Bronchial epithelial cell (primary cell): ENCODE measurements at regions not wholly inside any gene's neighbourhood (a gene's known extent, or its start where the extent isn't known, plus 50 kb on each side); places are given as distances from the start of the nearest gene placed in this dataset.

Experiments
- DNase-seq: peaks from one replicate; pipeline ENCODE4 v3.0.0-alpha.2; 2010; ENCODE audit warnings: low read depth
- FAIRE-seq: peaks from 2 replicates; lab custom pipeline; 2011; peaks lifted over from hg19 to GRCh38; lab: Jason Lieb, UNC
- H3K27me3 ChIP-seq: 2 replicates; pipeline ENCODE4 v1.5.1; 2011; ENCODE audit warnings: low read length; ENCODE audit not compliant: control insufficient read depth, insufficient read depth
- H3K36me3 ChIP-seq: 2 replicates; pipeline ENCODE4 v1.5.1; 2011; ENCODE audit warnings: low read length; ENCODE audit not compliant: control insufficient read depth, insufficient read depth
- H3K4me3 ChIP-seq: 2 replicates; pipeline ENCODE4 v1.5.1; 2011; ENCODE audit warnings: mild to moderate bottlenecking, low read depth, low read length, control low read depth
- CTCF ChIP-seq: IDR thresholded peaks from 2 replicates; pipeline ENCODE4 v1.5.1; 2011; ENCODE audit warnings: mild to moderate bottlenecking, moderate library complexity, low read length, control low read depth, inconsistent platforms; ENCODE audit not compliant: insufficient read depth, severe bottlenecking

- no peak for DNase-seq
- H3K4me3 ChIP-seq = no peak overlapping the region
- no peaks in the 10 kb centered on the region for H3K36me3 ChIP-seq
- FAIRE-seq = peak; percentile 77
- H3K27me3 ChIP-seq = no peaks in the 10 kb centered on the region
- no peak for TF ChIP-seq CTCF
These were observed 239.0 kb downstream of the INHBA start for GRCh38 chr7:41463770-41464470.

DNA sequence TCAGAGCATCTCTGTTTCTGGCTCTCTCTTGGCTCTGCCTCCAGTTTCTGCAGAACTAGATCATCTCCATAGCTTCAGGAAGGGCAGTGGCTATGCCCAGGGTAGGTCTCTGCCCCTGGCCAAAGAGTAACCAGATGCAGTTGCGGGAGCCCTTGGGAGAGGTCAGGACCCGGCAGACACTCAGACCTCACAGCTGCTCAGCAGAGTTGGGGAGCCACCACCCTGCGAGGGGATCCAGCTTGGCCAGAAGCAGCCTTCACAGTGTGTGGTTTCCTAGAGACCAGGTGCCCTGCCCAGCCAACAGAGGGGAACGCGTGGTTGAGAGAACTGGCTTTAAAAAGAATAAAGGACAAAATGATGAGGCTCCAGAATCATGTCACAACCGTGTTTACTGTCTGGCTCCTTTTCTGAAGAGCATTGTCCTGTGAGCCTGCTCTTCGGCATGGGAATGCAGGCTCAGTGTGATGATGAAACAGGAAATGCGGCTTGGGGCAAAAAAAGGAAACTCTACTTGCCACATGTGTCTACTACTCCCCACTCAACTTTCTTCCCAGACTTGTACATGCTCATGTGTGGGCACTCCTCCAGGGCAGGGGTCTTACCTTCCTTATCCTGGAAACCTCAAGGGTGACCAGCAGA is 243.1 kb downstream of the INHBA start:
- H3K36me3 ChIP-seq = no peaks in the 10 kb centered on the region
- no peak overlapping the region for H3K4me3 ChIP-seq
- DNase-seq = no peak
- no peak for TF ChIP-seq CTCF
- FAIRE-seq = no peak
- no peaks in the 10 kb centered on the region for H3K27me3 ChIP-seq

DNA sequence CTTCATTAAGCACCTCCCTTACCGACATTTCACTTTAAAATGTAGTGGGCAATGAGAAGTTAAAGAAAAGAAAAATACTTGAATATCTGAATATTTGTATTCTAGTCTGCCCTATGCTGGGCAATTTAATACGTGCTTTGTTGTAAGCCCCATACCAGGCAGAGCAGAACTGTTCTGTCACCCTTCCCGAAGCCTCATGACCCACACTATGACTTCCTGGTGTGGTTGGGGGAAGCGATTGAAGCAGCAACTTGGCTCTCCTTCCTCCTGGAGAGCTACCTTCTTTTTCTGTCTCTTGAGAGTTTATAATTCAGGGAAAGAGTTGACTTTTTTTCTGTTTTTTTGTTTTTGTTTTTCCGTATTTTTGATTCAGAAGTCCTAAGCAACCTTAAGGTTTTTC is 243.7 kb downstream of the INHBA start:
- DNase-seq (no peak), FAIRE-seq (no peak)
- Histone ChIP-seq H3K27me3 (no peaks in the 10 kb centered on the region), H3K4me3 (no peak overlapping the region), H3K36me3 (no peaks in the 10 kb centered on the region)
- TF ChIP-seq CTCF = no peak

DNA sequence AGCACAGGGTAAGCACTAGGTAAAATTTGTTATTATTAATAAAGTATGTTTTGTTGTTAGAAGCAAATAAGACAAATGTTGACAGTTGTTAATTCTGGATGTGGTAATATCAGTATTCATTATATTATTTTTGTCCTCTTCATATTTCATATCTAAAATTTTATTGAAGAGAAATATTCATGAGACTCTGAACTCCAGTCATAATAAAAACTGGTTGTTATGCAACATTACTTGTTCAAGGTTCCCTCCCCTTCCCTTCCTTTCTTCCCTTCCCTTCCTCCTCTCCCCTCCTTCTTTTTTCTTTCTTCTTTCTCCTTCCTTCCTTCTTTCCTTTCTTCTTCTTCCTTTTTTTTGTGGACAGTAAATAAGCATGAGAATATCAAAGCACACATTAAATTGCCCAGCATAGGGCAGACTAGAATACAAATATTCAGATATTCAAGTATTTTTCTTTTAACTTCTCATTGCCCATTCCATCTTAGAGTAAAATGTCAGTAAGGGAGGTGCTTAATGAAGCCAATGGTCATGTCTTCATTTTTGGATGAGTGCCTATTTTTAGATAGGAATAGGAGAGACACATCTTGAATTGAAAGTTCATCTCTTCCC is 245.0 kb downstream of the INHBA start:
- FAIRE-seq (no peak), DNase-seq (no peak)
- Histone ChIP-seq H3K4me3 (no peak overlapping the region), H3K36me3 (no peaks in the 10 kb centered on the region), H3K27me3 (no peaks in the 10 kb centered on the region)
- no peak for TF ChIP-seq CTCF

- no peak overlapping the region for H3K4me3 ChIP-seq
- no peaks in the 10 kb centered on the region for H3K27me3 ChIP-seq
- DNase-seq (peak; percentile 69), FAIRE-seq (no peak)
- TF ChIP-seq CTCF = no peak
- H3K36me3 ChIP-seq = no peaks in the 10 kb centered on the region
These were observed 251.1 kb downstream of the INHBA start for GRCh38 chr7:41451826-41452225.

DNA sequence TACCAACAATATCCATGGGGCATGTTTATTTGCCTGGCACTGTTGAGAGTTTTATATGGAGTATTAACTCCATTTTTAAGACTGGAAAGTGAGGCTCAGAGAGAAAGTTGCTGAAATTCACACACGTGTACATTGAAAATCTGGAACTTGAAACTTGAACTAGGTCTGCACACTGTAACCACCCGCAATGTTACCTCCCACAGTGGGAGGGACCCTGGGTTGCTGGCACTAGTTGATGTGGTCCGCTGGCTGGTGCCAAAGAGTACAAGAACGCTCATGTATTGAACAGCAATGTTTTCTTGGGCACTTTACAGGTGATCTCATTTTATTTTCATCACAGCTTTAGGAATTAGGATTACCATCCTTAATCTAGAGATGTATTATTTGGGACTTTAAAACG is 253.2 kb downstream of the INHBA start:
- H3K4me3 ChIP-seq = no peak overlapping the region
- no peaks in the 10 kb centered on the region for H3K36me3 ChIP-seq
- FAIRE-seq = no peak
- TF ChIP-seq CTCF = no peak
- H3K27me3 ChIP-seq = no peaks in the 10 kb centered on the region
- no peak for DNase-seq
